ENCODE measurements at regions not wholly inside any gene's neighbourhood (a gene's known extent, or its start where the extent isn't known, plus 50 kb on each side); places are given as distances from the start of the nearest gene placed in this dataset.

- DNase-seq, result no peak
Measured at GRCh38 chr15:77783636-77784035, 150.9 kb upstream of the LINGO1 start.

GRCh38 chr15:77782691-77783090, 150.0 kb upstream of the LINGO1 start:
- DNase-seq, result no peak

- DNase-seq, result no peak
Measured at GRCh38 chr15:77781946-77782240, 149.2 kb upstream of the LINGO1 start.

GRCh38 chr15:77781151-77781945, 148.6 kb upstream of the LINGO1 start:
- no peak for DNase-seq

- DNase-seq, result no peak
Measured at GRCh38 chr15:77778802-77779201, 146.1 kb upstream of the LINGO1 start.

GRCh38 chr15:77775837-77776236, 143.1 kb upstream of the LINGO1 start:
- DNase-seq, result no peak

- DNase-seq, result no peak
Measured at GRCh38 chr15:77775373-77775772, 142.7 kb upstream of the LINGO1 start.

GRCh38 chr15:77774350-77774749, 141.6 kb upstream of the LINGO1 start:
- no peak for DNase-seq

GRCh38 chr15:77773903-77774302, 141.2 kb upstream of the LINGO1 start:
- no peak for DNase-seq

- DNase-seq, result no peak
Measured at GRCh38 chr15:77772641-77773402, 140.1 kb upstream of the LINGO1 start.

GRCh38 chr15:77771616-77772015, 138.9 kb upstream of the LINGO1 start:
- no peak for DNase-seq

- DNase-seq, result no peak
Measured at GRCh38 chr15:77769700-77770099, 137.0 kb upstream of the LINGO1 start.

- DNase-seq, result no peak
Measured at GRCh38 chr15:77768521-77769078, 135.9 kb upstream of the LINGO1 start.

- DNase-seq, result no peak
Measured at GRCh38 chr15:77768107-77768506, 135.4 kb upstream of the LINGO1 start.

GRCh38 chr15:77764095-77764494, 131.4 kb upstream of the LINGO1 start:
- DNase-seq, result no peak

- DNase-seq, result no peak
Measured at GRCh38 chr15:77762747-77763355, 130.1 kb upstream of the LINGO1 start.

GRCh38 chr15:77759896-77760592, 127.3 kb upstream of the LINGO1 start:
- no peak for DNase-seq

- no peak for DNase-seq
Measured at GRCh38 chr15:77753939-77754338, 121.2 kb upstream of the LINGO1 start.

- DNase-seq, result no peak
Measured at GRCh38 chr15:77753281-77753873, 120.7 kb upstream of the LINGO1 start.

- DNase-seq, result no peak
Measured at GRCh38 chr15:77749998-77750540, 117.4 kb upstream of the LINGO1 start.

- DNase-seq, result no peak
Measured at GRCh38 chr15:77749236-77749997, 116.7 kb upstream of the LINGO1 start.
